Stomach (tissue), 8 donors: ENCODE measurements at regions not wholly inside any gene's neighbourhood (a gene's known extent, or its start where the extent isn't known, plus 50 kb on each side); places are given as distances from the start of the nearest gene placed in this dataset.

Experiments used
- DNase-seq, 2 donors: peaks; one replicate each; pipeline versions ENCODE4 v3.0.0 to v3.0.0-alpha.2; 2013 to 2019
- H3K27ac ChIP-seq, 5 donors: fragments of 200-600 bp in 4 of 5; sonication (generic) in 4 of 5; one replicate each; pipeline ENCODE4 v1.5.1; 2013 to 2019; ENCODE audit warnings: mild to moderate bottlenecking in 1 of 5, moderate library complexity in 1 of 5
- H3K27me3 ChIP-seq, 3 donors: fragments of 200-600 bp; sonication (generic); one replicate each; pipeline ENCODE4 v1.5.1; 2017 to 2019; ENCODE audit warnings: mixed run types in 1 of 3
- H3K36me3 ChIP-seq, 4 donors: fragments of 200-600 bp; sonication (generic); 1 replicate in 3 of 4; 2 replicates in 1 of 4; pipeline ENCODE4 v1.5.1; 2016 to 2019
- H3K4me1 ChIP-seq, 4 donors: fragments of 200-600 bp; sonication (generic); one replicate each; pipeline ENCODE4 v1.5.1; 2016 to 2019
- H3K4me3 ChIP-seq, 4 donors: fragments of 200-600 bp; sonication (generic) in 3 of 4; one replicate each; pipeline ENCODE4 v1.5.1; 2016 to 2019; ENCODE audit warnings: mild to moderate bottlenecking in 1 of 4
- H3K9me3 ChIP-seq, 4 donors: fragments of 200-600 bp; sonication (generic); one replicate each; pipeline ENCODE4 v1.5.1; 2016 to 2019
- CTCF ChIP-seq, 7 experiments: fragments of 450-650 bp in 4 of 7; fragments of 200-600 bp in 3 of 7; sonication (generic) in 3 of 7; IDR thresholded peaks; one replicate each; pipeline ENCODE4 v1.5.1; 2016 to 2019; ENCODE audit warnings: antibody characterized with exemption in 7 of 7, control low read depth in 2 of 7, mild to moderate bottlenecking in 1 of 7
- EP300 ChIP-seq: sonication (generic); formaldehyde crosslinking; IDR thresholded peaks from one replicate; pipeline ENCODE4 v1.6.1; 2017; ENCODE audit warnings: antibody characterized with exemption
- POLR2A ChIP-seq, 4 donors: fragments of 450-650 bp; IDR thresholded peaks; one replicate each; pipeline ENCODE4 v1.6.1; 2016; ENCODE audit warnings: antibody characterized with exemption in 4 of 4, control low read depth in 2 of 4, mild to moderate bottlenecking in 1 of 4, moderate library complexity in 1 of 4
- POLR2AphosphoS5 ChIP-seq, 3 donors: sonication (generic); formaldehyde crosslinking; IDR thresholded peaks; one replicate each; pipeline ENCODE4 v1.6.1; 2016; ENCODE audit warnings: antibody characterized with exemption in 3 of 3
- WGBS, 5 donors: extraction: QIAGEN DNeasy Blood & Tissue Kit in 3 of 5; methylation state at CpG; one replicate each; pipeline versions ENCODE4 v1.1.5 to v1.1.7; 2013 to 2018; 5-methylcytosine and 5-hydroxymethylcytosine counted together
- intact Hi-C: fragments of 100-400 bp; cut with DNase I; formaldehyde crosslinking; loops from one replicate; pipeline ENCODE4 v1.15.1; 2023; ENCODE audit warnings: low total_unique reads
- donor health status: healthy with polysubstance abuse.
- donor health status: Bipolar disorder and iron deficiency.
- donor health status: healthy.

- DNase-seq: no peak
- no peak overlapping the region for H3K4me3 ChIP-seq
- no peaks in the 10 kb centered on the region for H3K9me3 ChIP-seq
- intact Hi-C loops: no loop called here
- no peak overlapping the region for H3K27ac ChIP-seq
- TF ChIP-seq POLR2A (IDR thresholded peaks at IDR 0.05) (no peak), POLR2AphosphoS5 (IDR thresholded peaks at IDR 0.05) (no peak), CTCF (IDR thresholded peaks at IDR 0.05) (no peak), EP300 (no peak)
- no peaks in the 10 kb centered on the region for H3K4me1 ChIP-seq
- H3K27me3 ChIP-seq: no peaks in the 10 kb centered on the region
- H3K36me3 ChIP-seq: no peaks in the 10 kb centered on the region
- WGBS, 5 donors: 54 to 72% (median 58%) methylated on average over 9 of the region's 9 CpGs
These were observed 246.5 kb downstream of the FBXO15 start for GRCh38 chr18:73901151-73901550.

- Histone ChIP-seq H3K27ac (no peak overlapping the region), H3K27me3 (no peaks in the 10 kb centered on the region), H3K4me1 (no peaks in the 10 kb centered on the region), H3K4me3 (no peak overlapping the region), H3K9me3 (no peaks in the 10 kb centered on the region), H3K36me3 (no peaks in the 10 kb centered on the region)
- TF ChIP-seq EP300 (no peak), POLR2AphosphoS5 (IDR thresholded peaks at IDR 0.05) (no peak), CTCF (IDR thresholded peaks at IDR 0.05) (no peak), POLR2A (IDR thresholded peaks at IDR 0.05) (no peak)
- 51 to 57% (median 52%) methylated on average over 7 of the region's 7 CpGs for WGBS, 5 donors
- intact Hi-C loops: no loop called here
- DNase-seq: no peak
These were observed 247.4 kb downstream of the FBXO15 start for GRCh38 chr18:73900106-73900835.

- intact Hi-C loops: no loop called here
- H3K36me3 ChIP-seq: no peaks in the 10 kb centered on the region
- WGBS, 5 donors: 45 to 67% (median 59%) methylated on average over 1 of the region's 1 CpG
- H3K4me1 ChIP-seq: no peaks in the 10 kb centered on the region
- TF ChIP-seq POLR2A (IDR thresholded peaks at IDR 0.05): no peak
- TF ChIP-seq EP300: no peak
- TF ChIP-seq POLR2AphosphoS5 (IDR thresholded peaks at IDR 0.05): no peak
- TF ChIP-seq CTCF (IDR thresholded peaks at IDR 0.05): no peak
- H3K4me3 ChIP-seq: no peak overlapping the region
- H3K27ac ChIP-seq: no peak overlapping the region
- DNase-seq: no peak
- no peaks in the 10 kb centered on the region for H3K27me3 ChIP-seq
- H3K9me3 ChIP-seq: no peaks in the 10 kb centered on the region
These were observed 250.1 kb downstream of the FBXO15 start for GRCh38 chr18:73897517-73897916.

- H3K4me1 ChIP-seq: no peaks in the 10 kb centered on the region
- no peaks in the 10 kb centered on the region for H3K9me3 ChIP-seq
- intact Hi-C loops: no loop called here
- no peak overlapping the region for H3K4me3 ChIP-seq
- H3K27me3 ChIP-seq: no peaks in the 10 kb centered on the region
- TF ChIP-seq POLR2A (IDR thresholded peaks at IDR 0.05) (no peak), CTCF (IDR thresholded peaks at IDR 0.05) (no peak), POLR2AphosphoS5 (IDR thresholded peaks at IDR 0.05) (no peak), EP300 (no peak)
- no peak for DNase-seq
- no peak overlapping the region for H3K27ac ChIP-seq
- WGBS, 5 donors: 36 to 62% (median 38%) methylated on average over 3 of the region's 3 CpGs
- H3K36me3 ChIP-seq: no peaks in the 10 kb centered on the region
These were observed 250.9 kb downstream of the FBXO15 start for GRCh38 chr18:73896685-73897084.
